ENCODE measurements at regions not wholly inside any gene's neighbourhood (a gene's known extent, or its start where the extent isn't known, plus 50 kb on each side); places are given as distances from the start of the nearest gene placed in this dataset.

- TF ChIP-seq CTCF (tag by site-specific recombination; IDR thresholded peaks at IDR 0.05) (no peak), ATF2 (tag by site-specific recombination; IDR thresholded peaks at IDR 0.05; ENCODE audit: low read depth) (no peak), MZF1 (tag by site-specific recombination; IDR thresholded peaks at IDR 0.05; ENCODE audit: borderline replicate concordance) (no peak), ZNF423 (tag by site-specific recombination; IDR thresholded peaks at IDR 0.05) (no peak), BCL11A (tag by site-specific recombination; IDR thresholded peaks at IDR 0.05; ENCODE audit: low read depth) (no peak)
These were observed 318.9 kb upstream of the IL12A start for GRCh38 chr3:159669766-159670165.

All from HEK293 (cell line).